HL-60 (cell line): ENCODE measurements at regions not wholly inside any gene's neighbourhood (a gene's known extent, or its start where the extent isn't known, plus 50 kb on each side); places are given as distances from the start of the nearest gene placed in this dataset.

Experiments used
- DNase-seq, 2 experiments: peaks; one replicate each; pipeline ENCODE4 v3.0.0-alpha.2; 2010 to 2020; ENCODE audit warnings: low read depth in 1 of 2, low spot score in 1 of 2
- H3K27ac ChIP-seq: fragments of 250-450 bp; sonication (Bioruptor Pico); replicated peaks from 2 replicates; pipeline ENCODE4 v1.5.1; 2020; ENCODE audit warnings: mild to moderate bottlenecking, moderate library complexity
- H3K27me3 ChIP-seq: fragments of 250-450 bp; sonication (Bioruptor Pico); 2 replicates; pipeline ENCODE4 v1.5.1; 2021; ENCODE audit warnings: mild to moderate bottlenecking, moderate library complexity; ENCODE audit not compliant: insufficient read depth, poor library complexity, severe bottlenecking
- H3K4me3 ChIP-seq: replicated peaks from 2 replicates; pipeline ENCODE4 v1.5.1; 2011; ENCODE audit warnings: mild to moderate bottlenecking, control low read depth, low read length; ENCODE audit not compliant: insufficient read depth
- CTCF ChIP-seq: IDR thresholded peaks from one replicate; pipeline ENCODE4 v1.5.1; 2011; ENCODE audit warnings: low read length, control low read depth, inconsistent platforms; ENCODE audit not compliant: insufficient read depth
- GABPA ChIP-seq: IDR thresholded peaks from 2 replicates; pipeline ENCODE4 v1.6.1; 2012; ENCODE audit warnings: low read depth
- POLR2AphosphoS5 ChIP-seq: IDR thresholded peaks from 2 replicates; pipeline ENCODE4 v1.6.1; 2012; ENCODE audit warnings: low read depth
- REST ChIP-seq: IDR thresholded peaks from 2 replicates; pipeline ENCODE4 v1.6.1; 2012; ENCODE audit warnings: low read depth; ENCODE audit not compliant: insufficient replicate concordance
- SPI1 ChIP-seq: IDR thresholded peaks from 2 replicates; pipeline ENCODE4 v1.6.1; 2012; ENCODE audit warnings: low read depth, mild to moderate bottlenecking, borderline replicate concordance

GRCh38 chr3:177966493-177966892 is 569.7 kb upstream of the KCNMB2 start:
- DNase-seq: no peak
- Histone ChIP-seq H3K27ac (no peak overlapping the region), H3K4me3 (no peak overlapping the region), H3K27me3 (no peaks in the 10 kb centered on the region)
- no peak for TF ChIP-seq CTCF

GRCh38 chr3:177968891-177969290 is 567.3 kb upstream of the KCNMB2 start:
- no peaks in the 10 kb centered on the region for H3K27me3 ChIP-seq

GRCh38 chr3:177973241-177973840 is 562.9 kb upstream of the KCNMB2 start:
- Histone ChIP-seq H3K27me3 (no peaks in the 10 kb centered on the region), H3K27ac (no peak overlapping the region), H3K4me3 (no peak overlapping the region)
- DNase-seq: no peak
- TF ChIP-seq GABPA: no peak
- no peak for TF ChIP-seq POLR2AphosphoS5
- TF ChIP-seq SPI1: no peak
- no peak for TF ChIP-seq REST
- TF ChIP-seq CTCF: no peak

More at GRCh38 chr3:177968891-177969290, 567.3 kb upstream of the KCNMB2 start:
- TF ChIP-seq POLR2AphosphoS5 (no peak), SPI1 (no peak), REST (no peak), CTCF (no peak)
- Histone ChIP-seq H3K27ac (no peak overlapping the region), H3K4me3 (no peak overlapping the region)
- DNase-seq: no peak

GRCh38 chr3:177976241-177976640 is 560.0 kb upstream of the KCNMB2 start:
- no peak overlapping the region for H3K4me3 ChIP-seq

More at GRCh38 chr3:177976241-177976640, 560.0 kb upstream of the KCNMB2 start:
- TF ChIP-seq GABPA: no peak
- TF ChIP-seq POLR2AphosphoS5: no peak
- no peak for TF ChIP-seq SPI1
- TF ChIP-seq CTCF: no peak
- TF ChIP-seq REST: no peak
- DNase-seq: no peak
- H3K27ac ChIP-seq: no peak overlapping the region
- no peaks in the 10 kb centered on the region for H3K27me3 ChIP-seq
